Endothelial cell of umbilical vein (primary cell): ENCODE measurements at regions not wholly inside any gene's neighbourhood (a gene's known extent, or its start where the extent isn't known, plus 50 kb on each side); places are given as distances from the start of the nearest gene placed in this dataset.

ENCODE experiments used
- BruUV-seq: library from RNA; stranded (reverse); fragments of 400-500 nt; replicated peaks from 2 replicates; lab custom pipeline; 2021; lab: Mats Ljungman, UMichigan
- CTCF ChIA-PET: fragments of 300-600, 350-600 bp; sonication (Branson Sonifier 250); formaldehyde crosslinking; loops from one replicate; lab custom pipeline; 2021; ENCODE audit warnings: antibody characterized with exemption, inconsistent platforms; lab: Charles Lee
- POLR2A ChIA-PET: fragments of 300-600, 350-600 bp; sonication (Branson Sonifier 250); formaldehyde crosslinking; loops from one replicate; lab custom pipeline; 2021; ENCODE audit warnings: antibody characterized with exemption, inconsistent platforms; lab: Charles Lee
- DNase-seq: peaks from one replicate; pipeline ENCODE4 v3.0.0-alpha.2; 2011; ENCODE audit warnings: low read depth, low spot score
- FAIRE-seq: peaks from 2 replicates; lab custom pipeline; 2011; peaks lifted over from hg19 to GRCh38; lab: Jason Lieb, UNC
- H2AFZ ChIP-seq: 2 replicates; pipeline ENCODE4 v1.6.0; 2012; ENCODE audit warnings: low read depth, low read length, control low read depth, inconsistent platforms
- H3K27ac ChIP-seq: 2 replicates; pipeline ENCODE4 v1.5.1; 2011; ENCODE audit warnings: low read depth, mild to moderate bottlenecking, control low read depth, low read length, moderate library complexity; ENCODE audit not compliant: insufficient read depth
- H3K27me3 ChIP-seq, 2 experiments: 2 replicates each; pipeline versions ENCODE4 v1.6.0 to v1.6.1; 2011; ENCODE audit warnings: low read length in 2 of 2, mixed read lengths in 1 of 2; ENCODE audit not compliant: control insufficient read depth in 2 of 2, insufficient read depth in 2 of 2
- H3K36me3 ChIP-seq, 2 experiments: 2 replicates in 1 of 2; 3 replicates in 1 of 2; pipeline ENCODE4 v1.5.1; 2011; ENCODE audit warnings: low read length in 2 of 2, mild to moderate bottlenecking in 1 of 2, moderate library complexity in 1 of 2; ENCODE audit not compliant: control insufficient read depth in 2 of 2, insufficient read depth in 2 of 2; ENCODE audit errors: extremely low read depth in 1 of 2
- H3K4me1 ChIP-seq: 3 replicates; pipeline ENCODE4 v1.5.1; 2011; ENCODE audit warnings: mild to moderate bottlenecking, low read length; ENCODE audit not compliant: control insufficient read depth, insufficient read depth; ENCODE audit errors: extremely low read depth
- H3K4me2 ChIP-seq: 2 replicates; pipeline ENCODE4 v1.6.1; 2011; ENCODE audit warnings: low read length, control low read depth, mixed read lengths; ENCODE audit not compliant: insufficient read depth
- H3K4me3 ChIP-seq, 3 experiments: fragments of 200-600 bp in 1 of 3; sonication (generic), shearing (Covaris generic) in 1 of 3; replicated peaks in 1 of 3; 2 replicates each; pipeline ENCODE4 v1.5.1; 2011 to 2016; ENCODE audit warnings: control low read depth in 3 of 3, low read length in 3 of 3, mild to moderate bottlenecking in 2 of 3, inconsistent platforms in 1 of 3, low read depth in 1 of 3, moderate library complexity in 1 of 3; ENCODE audit not compliant: insufficient read depth in 1 of 3
- H3K79me2 ChIP-seq: 2 replicates; pipeline ENCODE4 v1.6.0; 2012; ENCODE audit warnings: low read length, inconsistent platforms; ENCODE audit not compliant: control insufficient read depth, insufficient read depth
- H3K9ac ChIP-seq: replicated peaks from 2 replicates; pipeline ENCODE3; 2011; ENCODE audit warnings: low read length, control low read depth; ENCODE audit not compliant: insufficient read depth; ENCODE audit errors: extremely low read depth
- H3K9me1 ChIP-seq: replicated peaks from 3 replicates; pipeline ENCODE4 v1.6.0; 2011; ENCODE audit warnings: mild to moderate bottlenecking, low read length; ENCODE audit not compliant: control insufficient read depth, insufficient read depth; ENCODE audit errors: extremely low read depth
- H3K9me3 ChIP-seq: replicated peaks from 2 replicates; pipeline ENCODE4 v1.5.1; 2012; ENCODE audit warnings: low read length, inconsistent platforms; ENCODE audit not compliant: control insufficient read depth, insufficient read depth
- H4K20me1 ChIP-seq: replicated peaks from 2 replicates; pipeline ENCODE3; 2011; ENCODE audit warnings: mild to moderate bottlenecking, low read length; ENCODE audit not compliant: control insufficient read depth, insufficient read depth; ENCODE audit errors: extremely low read depth
- EZH2 ChIP-seq: IDR thresholded peaks from 2 replicates; pipeline ENCODE4 v1.6.1; 2012; ENCODE audit warnings: borderline replicate concordance, low read depth, mild to moderate bottlenecking, moderate library complexity, low read length, inconsistent platforms; ENCODE audit not compliant: severe bottlenecking
- FOS ChIP-seq: IDR thresholded peaks from 2 replicates; pipeline ENCODE4 v1.6.1; 2011; ENCODE audit warnings: mild to moderate bottlenecking, low read length, moderate library complexity, borderline replicate concordance; ENCODE audit not compliant: insufficient read depth
- GATA2 ChIP-seq: IDR thresholded peaks from 2 replicates; pipeline ENCODE4 v1.7.0; 2011; ENCODE audit warnings: low read depth, mild to moderate bottlenecking, moderate library complexity, mixed read lengths, low read length; ENCODE audit not compliant: insufficient read length, insufficient read depth
- JUN ChIP-seq: IDR thresholded peaks from 2 replicates; pipeline ENCODE4 v1.6.1; 2011; ENCODE audit warnings: borderline replicate concordance, low read depth; ENCODE audit not compliant: insufficient read length, insufficient read depth
- MYC ChIP-seq: IDR thresholded peaks from one replicate; pipeline ENCODE4 v1.6.1; 2011; ENCODE audit warnings: mild to moderate bottlenecking, low read depth, low read length
- POLR2A ChIP-seq: IDR thresholded peaks from 2 replicates; pipeline ENCODE4 v1.6.1; 2012; ENCODE audit warnings: low read depth, mild to moderate bottlenecking, control low read depth, low read length
- POLR2AphosphoS5 ChIP-seq: IDR thresholded peaks from 2 replicates; pipeline ENCODE4 v1.6.1; 2012; ENCODE audit warnings: low read depth, mild to moderate bottlenecking, control low read depth, low read length, moderate library complexity; ENCODE audit not compliant: insufficient read depth
- dilution Hi-C: fragments of 300-500 bp; cut with MboI; formaldehyde crosslinking; loops from one replicate; pipeline ENCODE4 v1.15.0; 2019; ENCODE audit warnings: low sequenced_read_pairs; ENCODE audit not compliant: extremely low pct_ligation_motif_present
- intact Hi-C: fragments of 100-400 bp; cut with micrococcal nuclease; formaldehyde crosslinking; loops from one replicate; pipeline ENCODE4 v1.10.0; 2022
- TF ChIP-seq, protein P1 (sequence below): IDR thresholded peaks from 2 replicates; pipeline ENCODE4 v1.6.1; 2011; ENCODE audit not compliant: insufficient read depth, insufficient read length
- TF ChIP-seq, protein P2 (sequence below), 2 donors: IDR thresholded peaks; 1 replicate in 1 of 2; 2 replicates in 1 of 2; pipeline ENCODE4 v1.5.1; 2011; ENCODE audit warnings: low read length in 2 of 2, mild to moderate bottlenecking in 2 of 2, moderate library complexity in 2 of 2, control low read depth in 1 of 2, inconsistent platforms in 1 of 2, low read depth in 1 of 2; ENCODE audit not compliant: insufficient read depth in 1 of 2; ENCODE audit errors: extremely low read depth in 1 of 2

DNA sequence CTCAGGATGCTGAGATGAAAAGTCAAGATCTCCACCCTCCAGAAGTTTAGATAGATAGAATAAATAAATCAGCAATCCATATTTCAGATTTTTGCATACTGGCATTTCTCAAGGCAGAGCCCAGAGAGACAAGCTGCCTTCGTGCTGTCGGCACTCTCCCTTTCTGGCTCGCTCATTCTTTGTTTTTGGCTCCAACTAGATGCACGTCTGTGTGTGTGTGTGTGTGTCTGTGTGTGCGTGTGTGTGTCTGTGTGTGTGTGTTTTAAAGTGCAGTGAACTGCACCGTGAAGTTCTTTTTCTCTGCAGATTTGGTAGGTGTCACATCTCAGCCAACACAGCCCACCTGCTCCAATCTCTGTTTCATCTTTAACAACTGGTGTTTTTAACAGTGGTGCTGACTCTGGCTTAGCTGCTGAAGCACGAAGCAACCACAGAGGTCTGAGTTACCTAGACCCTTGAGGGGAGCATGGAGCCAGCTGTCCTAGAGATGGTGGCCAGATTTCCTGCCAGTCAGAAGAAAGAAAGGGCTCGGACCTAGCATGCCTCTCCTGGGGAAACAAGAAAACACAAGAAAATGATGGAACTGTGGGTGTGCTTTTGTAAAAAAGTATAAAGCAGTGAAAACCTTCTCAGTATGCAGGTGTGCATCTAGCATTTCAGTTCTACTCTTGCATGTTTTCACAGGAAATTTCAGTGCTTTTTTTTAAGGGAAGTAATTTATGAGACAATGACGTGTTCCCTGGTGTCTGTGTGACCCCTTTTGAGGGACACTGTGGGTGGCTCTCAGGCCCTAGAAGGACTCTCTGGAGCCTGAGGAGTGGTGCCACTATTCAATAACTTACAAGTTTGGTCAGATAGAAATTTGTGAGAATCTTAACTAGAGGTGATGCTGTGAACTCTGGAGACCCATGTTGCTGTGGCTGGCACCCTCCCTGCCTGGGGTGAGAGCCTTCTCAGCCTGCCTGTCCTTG, 364.3 kb downstream of the RNF144A start:
- Histone ChIP-seq H3K79me2 (no peaks in the 10 kb centered on the region), H2AFZ (no peak overlapping the region), H3K9me1 (no peaks in the 10 kb centered on the region), H3K9me3 (no peaks in the 10 kb centered on the region), H3K27me3 (no peaks in the 10 kb centered on the region), H3K4me2 (no peak overlapping the region), H3K36me3 (no peaks in the 10 kb centered on the region), H3K9ac (no peak overlapping the region), H3K4me3 (no peak overlapping the region), H4K20me1 (no peaks in the 10 kb centered on the region), H3K27ac (no peak overlapping the region), H3K4me1 (no peaks in the 10 kb centered on the region)
- TF ChIP-seq POLR2AphosphoS5 = no peak
- no peak for TF ChIP-seq JUN
- TF ChIP-seq, protein P1, sequence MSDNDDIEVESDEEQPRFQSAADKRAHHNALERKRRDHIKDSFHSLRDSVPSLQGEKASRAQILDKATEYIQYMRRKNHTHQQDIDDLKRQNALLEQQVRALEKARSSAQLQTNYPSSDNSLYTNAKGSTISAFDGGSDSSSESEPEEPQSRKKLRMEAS = no peak
- no peak for TF ChIP-seq MYC
- dilution Hi-C loops (no loop called here), intact Hi-C loops (no loop called here)
- FAIRE-seq (no peak), DNase-seq (no peak)
- no TSS peak for BruUV-seq
- CTCF ChIA-PET = no interaction called here
- POLR2A ChIA-PET = no interaction called here

DNA sequence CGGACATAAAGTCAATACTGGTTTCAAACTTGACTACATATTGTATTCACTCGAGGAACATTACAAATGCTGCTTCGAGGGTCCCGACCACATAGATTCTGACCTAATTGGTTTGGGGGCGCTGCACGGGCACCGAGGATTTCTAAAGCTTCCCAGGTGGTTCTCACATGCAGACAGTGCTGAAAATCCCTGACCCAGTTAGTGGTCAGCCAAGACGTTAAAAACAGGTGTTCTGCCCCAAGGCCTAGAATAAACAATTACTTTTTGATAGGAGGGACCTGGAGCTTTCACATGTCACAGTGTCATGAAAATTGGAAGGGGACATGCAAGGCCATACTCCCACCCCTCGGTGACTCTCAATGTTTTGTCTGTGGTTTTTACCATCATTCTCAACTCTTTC, 368.9 kb downstream of the RNF144A start:
- Histone ChIP-seq H3K79me2 (no peaks in the 10 kb centered on the region), H3K4me1 (no peaks in the 10 kb centered on the region), H4K20me1 (no peaks in the 10 kb centered on the region), H3K27me3 (no peaks in the 10 kb centered on the region), H2AFZ (no peak overlapping the region), H3K36me3 (no peaks in the 10 kb centered on the region), H3K4me3 (no peak overlapping the region), H3K9me3 (no peaks in the 10 kb centered on the region), H3K27ac (no peak overlapping the region), H3K9ac (no peak overlapping the region), H3K4me2 (no peak overlapping the region), H3K9me1 (no peaks in the 10 kb centered on the region)
- BruUV-seq = no TSS peak
- no peak for FAIRE-seq
- no peak for DNase-seq
- intact Hi-C loops (no loop called here), dilution Hi-C loops (no loop called here)
- TF ChIP-seq EZH2 (no peak), POLR2AphosphoS5 (no peak), JUN (no peak), POLR2A (no peak), FOS (no peak), MYC (no peak), GATA2 (no peak)
- TF ChIP-seq, protein P1 = no peak
- TF ChIP-seq, protein P2, sequence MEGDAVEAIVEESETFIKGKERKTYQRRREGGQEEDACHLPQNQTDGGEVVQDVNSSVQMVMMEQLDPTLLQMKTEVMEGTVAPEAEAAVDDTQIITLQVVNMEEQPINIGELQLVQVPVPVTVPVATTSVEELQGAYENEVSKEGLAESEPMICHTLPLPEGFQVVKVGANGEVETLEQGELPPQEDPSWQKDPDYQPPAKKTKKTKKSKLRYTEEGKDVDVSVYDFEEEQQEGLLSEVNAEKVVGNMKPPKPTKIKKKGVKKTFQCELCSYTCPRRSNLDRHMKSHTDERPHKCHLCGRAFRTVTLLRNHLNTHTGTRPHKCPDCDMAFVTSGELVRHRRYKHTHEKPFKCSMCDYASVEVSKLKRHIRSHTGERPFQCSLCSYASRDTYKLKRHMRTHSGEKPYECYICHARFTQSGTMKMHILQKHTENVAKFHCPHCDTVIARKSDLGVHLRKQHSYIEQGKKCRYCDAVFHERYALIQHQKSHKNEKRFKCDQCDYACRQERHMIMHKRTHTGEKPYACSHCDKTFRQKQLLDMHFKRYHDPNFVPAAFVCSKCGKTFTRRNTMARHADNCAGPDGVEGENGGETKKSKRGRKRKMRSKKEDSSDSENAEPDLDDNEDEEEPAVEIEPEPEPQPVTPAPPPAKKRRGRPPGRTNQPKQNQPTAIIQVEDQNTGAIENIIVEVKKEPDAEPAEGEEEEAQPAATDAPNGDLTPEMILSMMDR (IDR thresholded peaks at IDR 0.05; ENCODE audit: extremely low read depth in 1 of 2, insufficient read depth in 1 of 2, low read depth in 1 of 2, low read length in 2 of 2) = no peak
- CTCF ChIA-PET = no interaction called here
- POLR2A ChIA-PET = no interaction called here
